Mesenchymal stem cell (in vitro differentiated cells and primary cell): ENCODE measurements at regions not wholly inside any gene's neighbourhood (a gene's known extent, or its start where the extent isn't known, plus 50 kb on each side); places are given as distances from the start of the nearest gene placed in this dataset.
"Not testable (repeated sequence)": the region's sequence is repeated elsewhere in the genome, so short reads cannot be mapped to it uniquely, and the experiment has no call there.

Experiments
- DNase-seq: peaks from one replicate; pipeline ENCODE4 v3.0.0-alpha.2; 2013
- H2AFZ ChIP-seq: one replicate; pipeline ENCODE4 v1.6.1; 2013; ENCODE audit warnings: low read depth, mild to moderate bottlenecking, control low read depth, inconsistent platforms, low read length, moderate library complexity
- H2AK5ac ChIP-seq: 2 replicates; pipeline ENCODE4 v1.6.1; 2013; ENCODE audit warnings: low read length, moderate library complexity, mild to moderate bottlenecking, inconsistent platforms; ENCODE audit not compliant: severe bottlenecking
- H2BK120ac ChIP-seq: one replicate; pipeline ENCODE4 v1.6.1; 2013; ENCODE audit warnings: low read depth, mild to moderate bottlenecking, inconsistent platforms, low read length, moderate library complexity
- H2BK12ac ChIP-seq, 2 experiments: one replicate each; pipeline ENCODE4 v1.6.1; 2013; ENCODE audit warnings: inconsistent platforms in 2 of 2, low read length in 2 of 2, mild to moderate bottlenecking in 2 of 2, moderate library complexity in 2 of 2, control low read depth in 1 of 2
- H2BK15ac ChIP-seq: one replicate; pipeline ENCODE4 v1.6.1; 2013; ENCODE audit warnings: mild to moderate bottlenecking, low read depth, inconsistent platforms; ENCODE audit not compliant: poor library complexity, severe bottlenecking
- H2BK5ac ChIP-seq: 2 replicates; pipeline ENCODE4 v1.6.1; 2013; ENCODE audit warnings: low read depth, mild to moderate bottlenecking, low read length, control low read depth, inconsistent platforms; ENCODE audit not compliant: poor library complexity, severe bottlenecking
- H3K14ac ChIP-seq, 2 experiments: one replicate each; pipeline ENCODE4 v1.6.1; 2013; ENCODE audit warnings: inconsistent platforms in 2 of 2, low read length in 2 of 2, control low read depth in 1 of 2, mild to moderate bottlenecking in 1 of 2, moderate library complexity in 1 of 2
- H3K18ac ChIP-seq, 2 experiments: one replicate each; pipeline ENCODE4 v1.6.1; 2013; ENCODE audit warnings: inconsistent platforms in 2 of 2, low read length in 2 of 2, control low read depth in 1 of 2, low read depth in 1 of 2, mild to moderate bottlenecking in 1 of 2
- H3K23ac ChIP-seq, 2 experiments: one replicate each; pipeline ENCODE4 v1.6.1; 2013; ENCODE audit warnings: inconsistent platforms in 2 of 2, low read length in 2 of 2, mild to moderate bottlenecking in 2 of 2, moderate library complexity in 2 of 2, control low read depth in 1 of 2
- H3K27ac ChIP-seq: 2 replicates; pipeline ENCODE4 v1.5.1; 2013; ENCODE audit warnings: mild to moderate bottlenecking, moderate library complexity, low read length, control low read depth, inconsistent platforms; ENCODE audit not compliant: poor library complexity, severe bottlenecking
- H3K27me3 ChIP-seq, 2 experiments: 2 replicates each; pipeline versions ENCODE4 v1.6.1 to v1.7.0; 2013; ENCODE audit warnings: low read length in 2 of 2, mild to moderate bottlenecking in 2 of 2, moderate library complexity in 2 of 2, control low read depth in 1 of 2, inconsistent platforms in 1 of 2; ENCODE audit not compliant: control insufficient read depth in 1 of 2, insufficient read depth in 1 of 2
- H3K36me3 ChIP-seq, 2 experiments: 2 replicates each; pipeline versions ENCODE4 v1.6.1 to v1.7.0; 2013; ENCODE audit warnings: low read length in 2 of 2, control low read depth in 1 of 2, inconsistent platforms in 1 of 2, low read depth in 1 of 2, mild to moderate bottlenecking in 1 of 2; ENCODE audit not compliant: insufficient read depth in 2 of 2, control insufficient read depth in 1 of 2
- H3K4ac ChIP-seq, 2 experiments: one replicate each; pipeline ENCODE4 v1.6.1; 2013; ENCODE audit warnings: inconsistent platforms in 2 of 2, low read length in 2 of 2, mild to moderate bottlenecking in 2 of 2, moderate library complexity in 2 of 2, control low read depth in 1 of 2, low read depth in 1 of 2
- H3K4me1 ChIP-seq: 2 replicates; pipeline ENCODE4 v1.6.1; 2013; ENCODE audit warnings: low read depth, low read length, control low read depth; ENCODE audit not compliant: control insufficient read depth, insufficient read depth
- H3K4me2 ChIP-seq: 2 replicates; pipeline ENCODE4 v1.6.1; 2013; ENCODE audit warnings: low read length, mild to moderate bottlenecking, inconsistent platforms; ENCODE audit not compliant: poor library complexity, severe bottlenecking
- H3K4me3 ChIP-seq, 2 experiments: 2 replicates each; pipeline versions ENCODE4 v1.5.1 to v1.7.0; 2013; ENCODE audit warnings: low read length in 2 of 2, mild to moderate bottlenecking in 2 of 2, control low read depth in 1 of 2, low read depth in 1 of 2; ENCODE audit not compliant: insufficient read depth in 1 of 2
- H3K79me1 ChIP-seq: replicated peaks from 2 replicates; pipeline ENCODE4 v1.6.1; 2013; ENCODE audit warnings: mild to moderate bottlenecking, control low read depth, low read length, inconsistent platforms; ENCODE audit not compliant: poor library complexity, severe bottlenecking
- H3K9ac ChIP-seq: 2 replicates; pipeline ENCODE4 v1.7.0; 2013; ENCODE audit warnings: mild to moderate bottlenecking, low read length, moderate library complexity
- H3K9me3 ChIP-seq: 2 replicates; pipeline ENCODE4 v1.7.0; 2013; ENCODE audit warnings: mild to moderate bottlenecking, low read length; ENCODE audit not compliant: control insufficient read depth
- H4K8ac ChIP-seq: one replicate; pipeline ENCODE4 v1.6.1; 2013; ENCODE audit warnings: inconsistent platforms, mild to moderate bottlenecking, low read length, moderate library complexity
- H4K91ac ChIP-seq: one replicate; pipeline ENCODE4 v1.6.1; 2013; ENCODE audit warnings: mild to moderate bottlenecking, low read length, inconsistent platforms
- WGBS: methylation state at CpG from one replicate; pipeline ENCODE4 v1.1.7; 2013; ENCODE audit warnings: mixed read lengths; 5-methylcytosine and 5-hydroxymethylcytosine counted together

GRCh38 chr2:85945172-85945571 lies 56.4 kb upstream of the ST3GAL5 start:
- Histone ChIP-seq H3K4me2 (no peak overlapping the region), H3K4me1 (no peaks in the 10 kb centered on the region), H4K91ac (no peak overlapping the region), H4K8ac (no peak overlapping the region), H3K4me3 (no peak overlapping the region), H2AK5ac (no peak overlapping the region), H2BK5ac (no peak overlapping the region), H2BK120ac (no peak overlapping the region), H3K36me3 (no peaks in the 10 kb centered on the region), H3K9ac (no peak overlapping the region), H3K9me3 (peaks cover 26% of the 10 kb centered on the region), H3K4ac (no peak overlapping the region), H3K23ac (no peak overlapping the region), H3K79me1 (no peaks in the 10 kb centered on the region), H3K27me3 (peaks cover 0 to 2% of the 10 kb centered on the region in 2 experiments), H2BK12ac (no peak overlapping the region), H3K18ac (no peak overlapping the region), H3K27ac (no peak overlapping the region), H3K14ac (no peak overlapping the region), H2AFZ (no peak overlapping the region), H2BK15ac (no peak overlapping the region)
- 93% methylated on average over 3 of the region's 3 CpGs for WGBS
- no peak for DNase-seq

DNA sequence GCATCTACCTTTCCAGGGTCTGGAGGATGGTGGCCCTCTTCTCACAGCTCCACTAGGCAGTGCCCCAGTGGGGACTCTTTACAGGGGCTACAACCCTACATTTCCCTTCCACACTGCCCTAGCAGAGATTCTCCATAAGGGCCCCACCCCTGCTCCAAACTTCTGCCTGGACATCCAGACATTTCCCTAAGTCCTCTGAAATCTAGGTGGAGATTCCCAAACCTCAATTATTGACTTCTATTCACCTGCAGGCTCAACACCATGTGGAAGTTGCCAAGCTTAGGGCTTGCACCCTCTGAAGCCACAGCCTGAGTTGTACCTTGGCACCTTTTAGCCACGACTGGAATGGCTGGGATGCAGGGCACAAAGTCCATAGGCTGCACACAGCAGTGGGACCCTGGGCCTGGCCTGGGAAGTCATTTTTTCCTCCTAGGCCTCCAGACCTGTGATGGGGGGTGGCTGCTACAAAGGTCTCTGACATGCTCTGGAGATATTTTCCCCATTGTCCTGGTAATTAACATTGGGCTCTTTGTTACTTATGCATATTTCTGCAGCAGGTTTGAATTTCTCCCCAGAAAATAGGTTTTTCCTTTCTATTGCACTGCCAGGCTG lies 53.7 kb upstream of the ST3GAL5 start:
- H3K9ac ChIP-seq: no peak overlapping the region
- no peak overlapping the region for H4K8ac ChIP-seq
- no peaks in the 10 kb centered on the region for H3K27me3 ChIP-seq
- H3K4me3 ChIP-seq: no peak overlapping the region
- H3K4ac ChIP-seq: no peak overlapping the region
- no peaks in the 10 kb centered on the region for H3K36me3 ChIP-seq
- H3K27ac ChIP-seq: no peak overlapping the region
- 64% methylated on average over 1 of the region's 1 CpG for WGBS
- H2BK12ac ChIP-seq: no peak overlapping the region
- H4K91ac ChIP-seq: no peak overlapping the region
- H3K23ac ChIP-seq: no peak overlapping the region
- H3K4me2 ChIP-seq: no peak overlapping the region
- peaks cover under 1% of the 10 kb centered on the region for H3K4me1 ChIP-seq
- H2AFZ ChIP-seq: no peak overlapping the region
- H2BK120ac ChIP-seq: no peak overlapping the region
- H3K9me3 ChIP-seq: peaks cover 23% of the 10 kb centered on the region
- DNase-seq: no peak
- H2BK5ac ChIP-seq: no peak overlapping the region
- H3K14ac ChIP-seq: no peak overlapping the region
- H2AK5ac ChIP-seq: no peak overlapping the region
- no peaks in the 10 kb centered on the region for H3K79me1 ChIP-seq
- no peak overlapping the region for H3K18ac ChIP-seq
- no peak overlapping the region for H2BK15ac ChIP-seq

DNA sequence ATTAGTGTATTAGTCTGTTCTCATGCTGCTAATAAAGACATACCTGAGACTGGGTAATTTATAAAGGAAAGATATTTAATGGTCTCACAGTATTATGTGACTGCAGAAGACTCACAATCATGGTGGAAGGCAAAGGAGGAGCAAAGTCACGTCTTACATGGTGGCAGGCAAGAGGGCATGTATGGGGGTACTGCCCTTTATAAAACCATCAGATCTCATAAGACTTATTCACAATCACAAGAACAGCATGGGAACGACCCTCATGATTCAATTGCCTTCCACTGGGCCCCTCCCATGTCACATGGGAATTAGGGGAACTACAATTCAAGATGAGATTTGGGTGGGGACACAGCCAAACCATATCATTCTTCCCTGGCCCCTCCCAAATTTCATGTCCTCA lies 52.7 kb upstream of the ST3GAL5 start:
- H3K79me1 ChIP-seq, DNase-seq, H3K18ac ChIP-seq, H3K4me3 ChIP-seq, H3K4me1 ChIP-seq, H2BK5ac ChIP-seq, H2AK5ac ChIP-seq, H3K36me3 ChIP-seq, H2BK120ac ChIP-seq, H2AFZ ChIP-seq, H3K23ac ChIP-seq, H3K4ac ChIP-seq, H3K4me2 ChIP-seq, H4K91ac ChIP-seq, H2BK12ac ChIP-seq, H2BK15ac ChIP-seq, H4K8ac ChIP-seq, H3K27ac ChIP-seq, H3K14ac ChIP-seq, H3K9ac ChIP-seq, H3K27me3 ChIP-seq: not testable (repeated sequence)
- 85% methylated on average over 2 of the region's 2 CpGs for WGBS
- peaks cover 19% of the 10 kb centered on the region for H3K9me3 ChIP-seq

DNA sequence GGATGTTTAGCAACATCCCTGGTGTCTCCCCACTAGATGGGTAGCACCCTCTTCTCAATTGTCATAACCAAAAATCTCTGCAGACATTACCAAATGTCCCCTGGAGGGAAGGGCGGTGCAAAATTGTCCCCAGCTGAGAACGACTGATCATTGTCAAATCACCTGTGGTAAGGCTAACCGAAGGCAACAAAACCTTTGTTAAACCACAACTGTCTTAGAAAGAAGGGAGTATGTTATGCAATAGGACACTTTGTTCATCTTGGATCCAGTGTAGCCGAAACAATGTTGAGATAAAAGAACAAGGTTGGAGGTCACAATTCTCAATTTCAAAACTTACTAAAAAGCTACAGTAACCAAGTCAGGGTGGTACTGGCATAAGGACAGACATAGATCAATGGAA lies 50.3 kb upstream of the ST3GAL5 start:
- no peak overlapping the region for H3K9ac ChIP-seq
- no peak overlapping the region for H4K8ac ChIP-seq
- no peak overlapping the region for H2BK5ac ChIP-seq
- no peak overlapping the region for H3K4ac ChIP-seq
- peaks cover 19% of the 10 kb centered on the region for H3K9me3 ChIP-seq
- H3K36me3 ChIP-seq: no peaks in the 10 kb centered on the region
- 92% methylated on average over 2 of the region's 4 CpGs for WGBS
- H3K14ac ChIP-seq: no peak overlapping the region
- no peak overlapping the region for H3K23ac ChIP-seq
- H3K27ac ChIP-seq: no peak overlapping the region
- no peaks in the 10 kb centered on the region for H3K79me1 ChIP-seq
- H3K4me3 ChIP-seq: no peak overlapping the region
- no peak overlapping the region for H2BK15ac ChIP-seq
- H4K91ac ChIP-seq: peak overlapping the region; percentile 27
- no peak overlapping the region for H3K4me2 ChIP-seq
- no peak overlapping the region for H2BK120ac ChIP-seq
- no peak overlapping the region for H3K18ac ChIP-seq
- no peak overlapping the region for H2AFZ ChIP-seq
- no peak for DNase-seq
- H2BK12ac ChIP-seq: no peak overlapping the region
- no peaks in the 10 kb centered on the region for H3K27me3 ChIP-seq
- no peak overlapping the region for H2AK5ac ChIP-seq
- H3K4me1 ChIP-seq: peaks cover 13% of the 10 kb centered on the region
